ENCODE measurements at regions not wholly inside any gene's neighbourhood (a gene's known extent, or its start where the extent isn't known, plus 50 kb on each side); places are given as distances from the start of the nearest gene placed in this dataset.
A peak's percentile ranks its signal among the peaks of the same experiment; 100 is the strongest.
"Not testable (repeated sequence)": the region's sequence is repeated elsewhere in the genome, so short reads cannot be mapped to it uniquely, and the experiment has no call there.

GRCh38 chr20:16821211-16822089, 73.3 kb downstream of the OTOR start:
- H3K4me3 Mint-ChIP-seq (ENCODE audit: unreplicated experiment): no peak overlapping the region
- no peak for DNase-seq (ENCODE audit: extremely low spot score, unreplicated experiment)
- peaks cover 31% of the 10 kb centered on the region for H3K27me3 Mint-ChIP-seq (ENCODE audit: unreplicated experiment)
- peaks cover 9% of the 10 kb centered on the region for H3K9me3 Mint-ChIP-seq (ENCODE audit: unreplicated experiment)
- H3K4me1 Mint-ChIP-seq (ENCODE audit: unreplicated experiment): no peaks in the 10 kb centered on the region
- H3K27ac Mint-ChIP-seq (ENCODE audit: unreplicated experiment): no peak overlapping the region
- peak; percentile 69 for TF ChIP-seq CTCF (IDR thresholded peaks at IDR 0.05)
- no peaks in the 10 kb centered on the region for H3K36me3 Mint-ChIP-seq (ENCODE audit: unreplicated experiment)

GRCh38 chr20:16824664-16825063, 76.5 kb downstream of the OTOR start:
- no peak overlapping the region for H3K4me3 Mint-ChIP-seq (ENCODE audit: unreplicated experiment)
- H3K27ac Mint-ChIP-seq (ENCODE audit: unreplicated experiment): no peak overlapping the region
- H3K4me1 Mint-ChIP-seq (ENCODE audit: unreplicated experiment): no peaks in the 10 kb centered on the region

GRCh38 chr20:16828666-16829305, 80.6 kb downstream of the OTOR start:
- H3K27ac Mint-ChIP-seq (ENCODE audit: unreplicated experiment): no peak overlapping the region
- TF ChIP-seq CTCF (IDR thresholded peaks at IDR 0.05): no peak
- H3K36me3 Mint-ChIP-seq (ENCODE audit: unreplicated experiment): no peaks in the 10 kb centered on the region
- no peak overlapping the region for H3K4me3 Mint-ChIP-seq (ENCODE audit: unreplicated experiment)
- peaks cover 9% of the 10 kb centered on the region for H3K9me3 Mint-ChIP-seq (ENCODE audit: unreplicated experiment)
- H3K4me1 Mint-ChIP-seq (ENCODE audit: unreplicated experiment): no peaks in the 10 kb centered on the region
- H3K27me3 Mint-ChIP-seq (ENCODE audit: unreplicated experiment): peaks cover 22% of the 10 kb centered on the region
- DNase-seq (ENCODE audit: extremely low spot score, unreplicated experiment): no peak

More at GRCh38 chr20:16824664-16825063, 76.5 kb downstream of the OTOR start:
- no peaks in the 10 kb centered on the region for H3K36me3 Mint-ChIP-seq (ENCODE audit: unreplicated experiment)
- peaks cover 9% of the 10 kb centered on the region for H3K9me3 Mint-ChIP-seq (ENCODE audit: unreplicated experiment)
- no peak for TF ChIP-seq CTCF (IDR thresholded peaks at IDR 0.05)
- H3K27me3 Mint-ChIP-seq (ENCODE audit: unreplicated experiment): peaks cover 21% of the 10 kb centered on the region
- no peak for DNase-seq (ENCODE audit: extremely low spot score, unreplicated experiment)

- not testable (repeated sequence) for H3K4me3 Mint-ChIP-seq (ENCODE audit: unreplicated experiment); H3K36me3 Mint-ChIP-seq (ENCODE audit: unreplicated experiment); DNase-seq (ENCODE audit: extremely low spot score, unreplicated experiment); H3K9me3 Mint-ChIP-seq (ENCODE audit: unreplicated experiment); H3K27ac Mint-ChIP-seq (ENCODE audit: unreplicated experiment); H3K4me1 Mint-ChIP-seq (ENCODE audit: unreplicated experiment)
- peaks cover 12% of the 10 kb centered on the region for H3K27me3 Mint-ChIP-seq (ENCODE audit: unreplicated experiment)
Measured at GRCh38 chr20:16835690-16836089, 87.5 kb downstream of the OTOR start.

- H3K4me3 Mint-ChIP-seq (ENCODE audit: unreplicated experiment): no peak overlapping the region
- H3K27me3 Mint-ChIP-seq (ENCODE audit: unreplicated experiment): peaks cover 7% of the 10 kb centered on the region
- no peaks in the 10 kb centered on the region for H3K9me3 Mint-ChIP-seq (ENCODE audit: unreplicated experiment)
- no peak for DNase-seq (ENCODE audit: extremely low spot score, unreplicated experiment)
- H3K4me1 Mint-ChIP-seq (ENCODE audit: unreplicated experiment): no peaks in the 10 kb centered on the region
- no peaks in the 10 kb centered on the region for H3K36me3 Mint-ChIP-seq (ENCODE audit: unreplicated experiment)
- no peak for TF ChIP-seq CTCF (IDR thresholded peaks at IDR 0.05)
- H3K27ac Mint-ChIP-seq (ENCODE audit: unreplicated experiment): no peak overlapping the region
Measured at GRCh38 chr20:16842486-16843120, 94.4 kb downstream of the OTOR start.
